HepG2 (cell line): ENCODE measurements at regions not wholly inside any gene's neighbourhood (a gene's known extent, or its start where the extent isn't known, plus 50 kb on each side); places are given as distances from the start of the nearest gene placed in this dataset.

Source experiments
- ATAC-seq: fragments of 200-7000 bp; cut with Tn5 transposase; 3 replicates; pipeline ENCODE4 v1.9.1; 2020; ENCODE audit warnings: mild to moderate bottlenecking, moderate library complexity
- BruUV-seq: library from RNA; stranded (reverse); fragments of 400-500 nt; replicated peaks from 2 replicates; lab custom pipeline; 2021; lab: Mats Ljungman, UMichigan
- CTCF ChIA-PET: fragments of 300-600 bp; formaldehyde crosslinking; extraction: SDS; loops from one replicate; lab custom pipeline; 2021; ENCODE audit warnings: low total read pairs, inconsistent platforms, low intra/inter-chr PET ratio; lab: Yijun Ruan, JAX
- POLR2A ChIA-PET: fragments of 350-600 bp; sonication (Branson Sonifier 250); formaldehyde crosslinking; loops from one replicate; lab custom pipeline; 2020; ENCODE audit warnings: antibody characterized with exemption, inconsistent platforms; lab: Yijun Ruan, JAX
- DNase-seq: peaks from one replicate; pipeline ENCODE4 v3.0.0-alpha.2; 2015; ENCODE audit warnings: low spot score
- FAIRE-seq: peaks from 3 replicates; lab custom pipeline; 2011; peaks lifted over from hg19 to GRCh38; lab: Jason Lieb, UNC
- H2AFZ ChIP-seq: one replicate; pipeline ENCODE4 v1.6.1; 2011; ENCODE audit warnings: low read length, inconsistent platforms
- H3K27ac ChIP-seq: fragments of 300-600 bp; 3 replicates; pipeline ENCODE4 v1.8.0; 2011; ENCODE audit warnings: mixed run types, mild to moderate bottlenecking, mixed read lengths, low read length, inconsistent platforms; ENCODE audit not compliant: insufficient read depth; ENCODE audit errors: extremely low read length
- H3K27me3 ChIP-seq, 2 experiments: fragments of 200-600 bp in 1 of 2; 2 replicates in 1 of 2; 3 replicates in 1 of 2; pipeline versions ENCODE4 v1.6.0 to v1.8.0; 2011; ENCODE audit warnings: low read length in 2 of 2, mild to moderate bottlenecking in 2 of 2, moderate library complexity in 2 of 2, inconsistent platforms in 1 of 2; ENCODE audit not compliant: insufficient read depth in 2 of 2, control insufficient read depth in 1 of 2
- H3K36me3 ChIP-seq, 2 experiments: fragments of 200-600 bp in 1 of 2; replicated peaks in 1 of 2; 2 replicates in 1 of 2; 3 replicates in 1 of 2; pipeline versions ENCODE4 v1.5.1 to v1.8.0; 2011; ENCODE audit warnings: low read length in 2 of 2, inconsistent platforms in 1 of 2; ENCODE audit not compliant: insufficient read depth in 2 of 2, control insufficient read depth in 1 of 2
- H3K4me1 ChIP-seq: 2 replicates; pipeline ENCODE4 v1.5.1; 2012; ENCODE audit warnings: low read length, inconsistent platforms; ENCODE audit not compliant: insufficient read depth
- H3K4me2 ChIP-seq: 2 replicates; pipeline ENCODE4 v1.6.0; 2011; ENCODE audit warnings: low read depth, low read length, inconsistent platforms
- H3K4me3 ChIP-seq, 3 experiments: fragments of 200-600 bp in 1 of 3; sonication (generic), shearing (Covaris generic) in 1 of 3; replicated peaks in 1 of 3; 2 replicates each; pipeline ENCODE4 v1.5.1; 2011 to 2016; ENCODE audit warnings: low read length in 3 of 3, inconsistent platforms in 2 of 3, low read depth in 2 of 3, mild to moderate bottlenecking in 2 of 3, control low read depth in 1 of 3, mixed read lengths in 1 of 3; ENCODE audit not compliant: insufficient read depth in 1 of 3
- H3K79me2 ChIP-seq: one replicate; pipeline ENCODE4 v1.6.1; 2011; ENCODE audit warnings: low read length, inconsistent platforms; ENCODE audit not compliant: insufficient read depth
- H3K9ac ChIP-seq: 2 replicates; pipeline ENCODE4 v1.6.0; 2011; ENCODE audit warnings: mild to moderate bottlenecking, low read depth, low read length, inconsistent platforms; ENCODE audit not compliant: insufficient read depth
- H3K9me3 ChIP-seq: 2 replicates; pipeline ENCODE4 v1.5.1; 2012; ENCODE audit warnings: mild to moderate bottlenecking, low read length
- H4K20me1 ChIP-seq: 2 replicates; pipeline ENCODE4 v1.6.0; 2011; ENCODE audit warnings: inconsistent platforms, mild to moderate bottlenecking, low read length, moderate library complexity; ENCODE audit not compliant: insufficient read depth
- ARID5B ChIP-seq: IDR thresholded peaks from 2 replicates; pipeline ENCODE4 v1.4.0; 2020; ENCODE audit warnings: mild to moderate bottlenecking, missing genetic modification reagents
- ATRX ChIP-seq: sonication (generic); formaldehyde crosslinking; IDR thresholded peaks from 2 replicates; pipeline ENCODE4 v1.4.0; 2020; ENCODE audit warnings: missing genetic modification reagents, borderline replicate concordance
- BCL3 ChIP-seq: sonication (generic); formaldehyde crosslinking; IDR thresholded peaks from 2 replicates; pipeline ENCODE4 v1.5.1; 2020; ENCODE audit warnings: mild to moderate bottlenecking, missing genetic modification reagents, moderate library complexity
- CCAR2 ChIP-seq: fragments of 200-400 bp; formaldehyde crosslinking; optimal IDR thresholded peaks from 2 replicates; pipeline ENCODE3; 2018; ENCODE audit warnings: low read depth, mild to moderate bottlenecking, low read length, moderate library complexity
- HIVEP1 ChIP-seq: sonication (generic); formaldehyde crosslinking; IDR thresholded peaks from 2 replicates; pipeline ENCODE4 v1.4.0; 2020; ENCODE audit warnings: mild to moderate bottlenecking, missing genetic modification reagents
- HMG20A ChIP-seq: IDR thresholded peaks from 2 replicates; pipeline ENCODE4 v1.6.1; 2016; ENCODE audit warnings: borderline replicate concordance
- HNF4A ChIP-seq: sonication (generic); formaldehyde crosslinking; IDR thresholded peaks from 2 replicates; pipeline ENCODE4 v1.4.0; 2020; ENCODE audit warnings: missing genetic modification reagents
- PAX8 ChIP-seq: sonication (generic); formaldehyde crosslinking; IDR thresholded peaks from 2 replicates; pipeline ENCODE4 v1.8.0; 2022; ENCODE audit warnings: mild to moderate bottlenecking, missing genetic modification reagents, borderline replicate concordance
- TEF ChIP-seq: sonication (generic); formaldehyde crosslinking; IDR thresholded peaks from 2 replicates; pipeline ENCODE4 v1.5.0; 2020; ENCODE audit warnings: missing genetic modification reagents
- ZFP82 ChIP-seq: sonication (generic); formaldehyde crosslinking; IDR thresholded peaks from 2 replicates; pipeline ENCODE4 v1.5.1; 2020; ENCODE audit warnings: mild to moderate bottlenecking, missing genetic modification reagents, borderline replicate concordance
- ZNF263 ChIP-seq: sonication (generic); formaldehyde crosslinking; IDR thresholded peaks from 2 replicates; pipeline ENCODE4 v1.4.0; 2020; ENCODE audit warnings: missing genetic modification reagents
- ZNF660 ChIP-seq: sonication (generic); formaldehyde crosslinking; IDR thresholded peaks from 2 replicates; pipeline ENCODE4 v1.5.1; 2020; ENCODE audit warnings: mild to moderate bottlenecking, low read depth, missing genetic modification reagents, borderline replicate concordance
- ZNF782 ChIP-seq: sonication (generic); formaldehyde crosslinking; IDR thresholded peaks from 2 replicates; pipeline ENCODE4 v1.4.0; 2020; ENCODE audit warnings: missing genetic modification reagents, mild to moderate bottlenecking, borderline replicate concordance
- ZNF841 ChIP-seq: sonication (generic); formaldehyde crosslinking; IDR thresholded peaks from 2 replicates; pipeline ENCODE4 v1.8.1; 2023; ENCODE audit warnings: missing genetic modification reagents, borderline replicate concordance
- ZSCAN30 ChIP-seq: sonication (generic); formaldehyde crosslinking; IDR thresholded peaks from 2 replicates; pipeline ENCODE4 v1.5.0; 2020; ENCODE audit warnings: mild to moderate bottlenecking, missing genetic modification reagents
- WGBS: methylation state at CpG from one replicate; pipeline ENCODE4 v1.1.6; 2017; ENCODE audit warnings: low lambda C conversion rate; 5-methylcytosine and 5-hydroxymethylcytosine counted together
- in situ Hi-C: cut with HindIII; loops from 2 replicates; pipeline ENCODE4 v1.10.0; 2017; ENCODE audit warnings: low pct_unique_long_range_greater_than_20kb; ENCODE audit not compliant: extremely low pct_ligation_motif_present
- intact Hi-C: fragments of 100-400 bp; cut with micrococcal nuclease; formaldehyde crosslinking; loops from one replicate; pipeline ENCODE4 v1.10.0; 2022; ENCODE audit not compliant: unreplicated experiment

- no peak for TF ChIP-seq ARID5B (CRISPR knock-in tag)
- TF ChIP-seq ZNF660 (CRISPR knock-in tag): no peak
- TF ChIP-seq ATRX (CRISPR knock-in tag): no peak
- no peak for TF ChIP-seq ZNF782 (CRISPR knock-in tag)
- no peak for TF ChIP-seq ZSCAN30 (CRISPR knock-in tag)
Measured at GRCh38 chr2:7736646-7737305, 819.6 kb downstream of the RNF144A start (continued).

GRCh38 chr2:7738596-7738995 lies 821.4 kb downstream of the RNF144A start:
- Histone ChIP-seq H3K27me3 (no peaks in the 10 kb centered on the region), H3K4me3 (no peak overlapping the region), H3K4me1 (no peaks in the 10 kb centered on the region)
- in situ Hi-C loops: no loop called here
- ATAC-seq: no peak
- WGBS: 0% methylated on average over 1 of the region's 1 CpG
- TF ChIP-seq HMG20A (CRISPR knock-in tag) (no peak), TEF (CRISPR knock-in tag) (no peak), ZNF263 (no peak), PAX8 (CRISPR knock-in tag) (no peak), ZNF841 (CRISPR knock-in tag) (no peak), ZFP82 (CRISPR knock-in tag) (no peak), BCL3 (CRISPR knock-in tag) (no peak), HNF4A (CRISPR knock-in tag) (no peak), HIVEP1 (CRISPR knock-in tag) (no peak), CCAR2 (no peak)
- TF ChIP-seq, all 625 proteins: peak for 0
- H3K27ac ChIP-seq: no peak overlapping the region
- H3K9me3 ChIP-seq: no peaks in the 10 kb centered on the region
- no peak overlapping the region for H2AFZ ChIP-seq
- H4K20me1 ChIP-seq: no peaks in the 10 kb centered on the region
- H3K4me2 ChIP-seq: no peak overlapping the region
- intact Hi-C loops: no loop called here
- no peak for DNase-seq
- CTCF ChIA-PET: no interaction called here
- no TSS peak for BruUV-seq
- POLR2A ChIA-PET: no interaction called here
- no peaks in the 10 kb centered on the region for H3K36me3 ChIP-seq
- no peaks in the 10 kb centered on the region for H3K79me2 ChIP-seq
- no peak for FAIRE-seq
- no peak overlapping the region for H3K9ac ChIP-seq
